ENCODE measurements at regions not wholly inside any gene's neighbourhood (a gene's known extent, or its start where the extent isn't known, plus 50 kb on each side); places are given as distances from the start of the nearest gene placed in this dataset.

DNA sequence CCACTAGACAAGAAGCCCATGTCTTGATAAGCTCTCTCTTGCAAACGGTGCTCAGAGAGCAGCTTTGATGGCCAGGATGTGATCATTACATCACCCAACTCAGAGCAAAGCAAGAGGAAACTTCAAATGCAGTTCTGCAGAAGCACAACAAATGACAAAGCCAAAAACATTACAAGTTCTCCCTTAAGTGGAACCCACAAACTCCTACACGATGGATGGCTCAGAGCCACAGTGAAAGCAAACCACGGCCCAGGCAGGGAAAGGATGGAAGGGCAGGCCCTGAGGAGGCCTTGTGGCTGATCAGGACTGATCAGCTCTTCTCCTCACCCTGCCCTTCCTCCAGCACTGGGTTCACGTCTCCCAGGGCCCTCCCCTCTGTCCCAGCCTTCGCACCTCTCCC is 326.4 kb downstream of the EIPR1 start:
- no peaks in the 10 kb centered on the region for H3F3A ChIP-seq (ENCODE audit: low read depth)
- H3K27me3 ChIP-seq, result no peaks in the 10 kb centered on the region
- H3K9me3 Mint-ChIP-seq, result peaks cover 2% of the 10 kb centered on the region
- no peak overlapping the region for H3K9ac ChIP-seq
- no peak overlapping the region for H2AFZ ChIP-seq (replicated peaks)
- no peak overlapping the region for H3K4me2 ChIP-seq
- H3K4me1 Mint-ChIP-seq, result peaks cover 3% of the 10 kb centered on the region
- DNase-seq (ENCODE audit: low spot score), result no peak
- peaks cover 5% of the 10 kb centered on the region for H3K27me3 Mint-ChIP-seq (ENCODE audit: insufficient read depth, low read depth)
- no peaks in the 10 kb centered on the region for H3K4me1 ChIP-seq
- H3K27ac Mint-ChIP-seq, result no peak overlapping the region
- H3K4me3 ChIP-seq, result no peak overlapping the region
- no peaks in the 10 kb centered on the region for H3K9me3 ChIP-seq (ENCODE audit: low read depth)
- H3K36me3 ChIP-seq, result no peaks in the 10 kb centered on the region
- H4K20me1 ChIP-seq (ENCODE audit: low read depth), result no peaks in the 10 kb centered on the region
- TF ChIP-seq, protein P1, sequence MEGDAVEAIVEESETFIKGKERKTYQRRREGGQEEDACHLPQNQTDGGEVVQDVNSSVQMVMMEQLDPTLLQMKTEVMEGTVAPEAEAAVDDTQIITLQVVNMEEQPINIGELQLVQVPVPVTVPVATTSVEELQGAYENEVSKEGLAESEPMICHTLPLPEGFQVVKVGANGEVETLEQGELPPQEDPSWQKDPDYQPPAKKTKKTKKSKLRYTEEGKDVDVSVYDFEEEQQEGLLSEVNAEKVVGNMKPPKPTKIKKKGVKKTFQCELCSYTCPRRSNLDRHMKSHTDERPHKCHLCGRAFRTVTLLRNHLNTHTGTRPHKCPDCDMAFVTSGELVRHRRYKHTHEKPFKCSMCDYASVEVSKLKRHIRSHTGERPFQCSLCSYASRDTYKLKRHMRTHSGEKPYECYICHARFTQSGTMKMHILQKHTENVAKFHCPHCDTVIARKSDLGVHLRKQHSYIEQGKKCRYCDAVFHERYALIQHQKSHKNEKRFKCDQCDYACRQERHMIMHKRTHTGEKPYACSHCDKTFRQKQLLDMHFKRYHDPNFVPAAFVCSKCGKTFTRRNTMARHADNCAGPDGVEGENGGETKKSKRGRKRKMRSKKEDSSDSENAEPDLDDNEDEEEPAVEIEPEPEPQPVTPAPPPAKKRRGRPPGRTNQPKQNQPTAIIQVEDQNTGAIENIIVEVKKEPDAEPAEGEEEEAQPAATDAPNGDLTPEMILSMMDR (IDR thresholded peaks at IDR 0.05), result no peak
- TF ChIP-seq EZH2 (IDR thresholded peaks at IDR 0.05) (no peak), EZH2phosphoT487 (IDR thresholded peaks at IDR 0.05) (no peak)
- no peak overlapping the region for H3K27ac ChIP-seq
- no peaks in the 10 kb centered on the region for H3K79me2 ChIP-seq (ENCODE audit: low read depth)
- no peak overlapping the region for H3K4me3 Mint-ChIP-seq
- H3K36me3 Mint-ChIP-seq, result no peaks in the 10 kb centered on the region

DNA sequence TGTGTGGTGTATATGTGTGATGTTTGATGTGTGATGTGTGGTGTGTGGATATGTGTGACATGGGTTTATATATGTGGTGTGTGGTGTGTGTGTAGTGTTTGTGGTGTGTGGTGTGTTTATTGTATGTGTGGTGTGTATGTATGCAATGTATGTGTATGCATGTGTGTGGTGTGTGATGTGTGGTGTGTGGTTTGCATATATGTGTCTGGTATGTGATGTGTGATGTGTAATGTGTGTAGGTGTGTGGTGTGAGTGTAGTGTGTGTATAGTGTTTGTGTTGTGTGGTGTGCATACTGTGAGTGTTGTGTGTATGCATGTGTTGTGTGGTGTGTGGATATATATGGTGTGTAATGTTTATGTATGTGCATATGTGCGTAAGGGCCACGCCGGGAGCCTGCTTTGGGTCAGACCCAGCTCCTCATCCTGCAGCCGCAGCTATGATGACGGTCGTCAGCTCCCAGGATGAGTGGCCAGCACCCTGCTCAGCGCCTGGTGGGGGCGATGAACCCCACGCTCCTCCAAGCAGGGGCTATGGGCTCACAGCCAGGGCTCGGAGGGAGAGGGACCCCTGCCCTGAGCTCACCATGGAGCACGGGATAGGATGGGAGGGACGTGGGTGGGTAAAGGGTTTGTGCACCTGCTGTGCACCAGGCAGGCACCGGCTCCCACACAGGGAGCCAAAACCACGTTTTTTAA is 331.3 kb downstream of the EIPR1 start:
- Histone ChIP-seq H3K4me3 (no peak overlapping the region), H4K20me1 (ENCODE audit: low read depth) (no peaks in the 10 kb centered on the region), H3K27me3 (no peaks in the 10 kb centered on the region), H3K27ac (no peak overlapping the region), H3K9me3 (ENCODE audit: low read depth) (no peaks in the 10 kb centered on the region), H3K4me2 (no peak overlapping the region), H3F3A (ENCODE audit: low read depth) (peaks cover 5% of the 10 kb centered on the region), H3K36me3 (no peaks in the 10 kb centered on the region), H2AFZ (replicated peaks) (no peak overlapping the region), H3K4me1 (no peaks in the 10 kb centered on the region), H3K79me2 (ENCODE audit: low read depth) (no peaks in the 10 kb centered on the region), H3K9ac (no peak overlapping the region)
- Mint-ChIP-seq H3K4me1 (peaks cover 9% of the 10 kb centered on the region), H3K9me3 (no peaks in the 10 kb centered on the region), H3K4me3 (no peak overlapping the region), H3K27me3 (ENCODE audit: insufficient read depth, low read depth) (peaks cover 4% of the 10 kb centered on the region), H3K36me3 (no peaks in the 10 kb centered on the region), H3K27ac (no peak overlapping the region)
- TF ChIP-seq, protein P1 (IDR thresholded peaks at IDR 0.05), result no peak
- no peak for TF ChIP-seq EZH2 (IDR thresholded peaks at IDR 0.05)
- TF ChIP-seq EZH2phosphoT487 (IDR thresholded peaks at IDR 0.05), result no peak
- no peak for DNase-seq (ENCODE audit: low spot score)

DNA sequence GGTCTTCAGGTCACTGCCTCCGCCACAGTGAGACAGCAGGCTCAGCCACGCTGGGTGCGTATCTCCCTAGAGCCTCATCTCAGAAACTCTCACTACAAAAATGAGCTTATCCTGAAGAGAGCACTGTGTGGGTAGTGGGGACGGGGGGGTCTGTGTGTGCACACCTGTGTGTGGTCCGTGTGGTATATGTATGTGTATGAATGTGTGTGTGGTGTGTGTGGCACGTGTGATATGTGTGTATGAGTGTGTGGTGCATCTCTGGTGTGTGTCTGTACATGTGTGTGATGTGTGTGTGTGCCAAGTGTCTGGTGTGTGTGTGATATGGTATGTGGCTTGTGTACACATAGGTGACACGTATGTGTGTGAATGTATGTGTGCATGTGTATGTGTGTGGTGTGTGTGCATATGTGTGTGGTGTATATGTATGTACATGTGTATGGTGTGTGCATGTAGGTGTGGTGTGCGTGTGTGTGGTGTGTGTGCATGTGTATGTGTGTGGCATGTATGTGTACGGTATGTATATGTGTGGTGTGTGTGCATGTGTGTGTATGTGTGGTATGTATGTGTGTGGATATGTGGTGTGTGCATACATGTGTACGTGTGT is 332.2 kb downstream of the EIPR1 start:
- Mint-ChIP-seq H3K4me1 (peaks cover 11% of the 10 kb centered on the region), H3K27me3 (ENCODE audit: insufficient read depth, low read depth) (peaks cover 7% of the 10 kb centered on the region), H3K27ac (no peak overlapping the region), H3K9me3 (peaks cover 2% of the 10 kb centered on the region), H3K4me3 (no peak overlapping the region), H3K36me3 (no peaks in the 10 kb centered on the region)
- Histone ChIP-seq H3K27ac (no peak overlapping the region), H3K36me3 (no peaks in the 10 kb centered on the region), H3K4me1 (no peaks in the 10 kb centered on the region), H2AFZ (replicated peaks) (no peak overlapping the region), H3K27me3 (no peaks in the 10 kb centered on the region), H3K4me2 (no peak overlapping the region), H3K9me3 (ENCODE audit: low read depth) (no peaks in the 10 kb centered on the region), H3K79me2 (ENCODE audit: low read depth) (no peaks in the 10 kb centered on the region), H4K20me1 (ENCODE audit: low read depth) (no peaks in the 10 kb centered on the region), H3F3A (ENCODE audit: low read depth) (peaks cover 5% of the 10 kb centered on the region), H3K4me3 (no peak overlapping the region), H3K9ac (no peak overlapping the region)
- TF ChIP-seq EZH2phosphoT487 (IDR thresholded peaks at IDR 0.05) (no peak), EZH2 (IDR thresholded peaks at IDR 0.05) (no peak)
- TF ChIP-seq, protein P1 (IDR thresholded peaks at IDR 0.05), result no peak
- no peak for DNase-seq (ENCODE audit: low spot score)
